PFSK-1 (cell line): ENCODE measurements at regions not wholly inside any gene's neighbourhood (a gene's known extent, or its start where the extent isn't known, plus 50 kb on each side); places are given as distances from the start of the nearest gene placed in this dataset.

Experiments used
- POLR2AphosphoS5 ChIP-seq: IDR thresholded peaks from 2 replicates; pipeline ENCODE4 v1.6.1; 2012; ENCODE audit warnings: low read depth, mild to moderate bottlenecking, control low read depth, low read length, moderate library complexity
- TF ChIP-seq, protein P1 (sequence below), 2 experiments: IDR thresholded peaks; 2 replicates each; pipeline versions ENCODE4 v1.6.1 to v1.8.0; 2011 to 2012; ENCODE audit warnings: low read depth in 2 of 2, low read length in 2 of 2, control low read depth in 1 of 2, inconsistent platforms in 1 of 2, mild to moderate bottlenecking in 1 of 2, moderate library complexity in 1 of 2; ENCODE audit not compliant: insufficient read depth in 1 of 2

DNA sequence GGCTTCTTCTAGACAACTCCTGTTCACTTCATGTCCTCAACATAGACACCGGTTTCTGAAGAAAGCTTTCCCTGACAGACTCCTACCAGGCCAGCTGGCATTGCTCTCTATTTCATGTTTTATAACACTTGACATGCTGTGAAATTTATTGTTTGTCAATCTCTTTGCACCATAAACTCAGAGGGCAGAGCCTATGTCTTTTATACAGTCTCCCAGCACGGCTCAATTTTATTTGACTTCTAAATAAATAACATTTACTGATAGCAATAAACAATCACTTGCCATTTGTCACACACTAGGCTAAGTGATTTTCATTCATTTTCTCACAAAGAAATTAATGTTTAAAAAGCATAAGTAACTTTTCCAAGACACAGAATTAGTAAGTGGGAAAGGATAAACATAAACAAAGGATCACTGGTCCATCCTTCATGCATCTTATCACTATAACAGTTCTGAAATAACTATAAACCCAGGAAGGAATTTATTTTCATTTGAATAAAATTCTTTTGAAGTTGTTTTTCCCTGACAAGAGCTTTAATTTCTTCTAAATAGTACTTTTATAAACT is 577.6 kb downstream of the TECRL start:
- TF ChIP-seq, protein P1, sequence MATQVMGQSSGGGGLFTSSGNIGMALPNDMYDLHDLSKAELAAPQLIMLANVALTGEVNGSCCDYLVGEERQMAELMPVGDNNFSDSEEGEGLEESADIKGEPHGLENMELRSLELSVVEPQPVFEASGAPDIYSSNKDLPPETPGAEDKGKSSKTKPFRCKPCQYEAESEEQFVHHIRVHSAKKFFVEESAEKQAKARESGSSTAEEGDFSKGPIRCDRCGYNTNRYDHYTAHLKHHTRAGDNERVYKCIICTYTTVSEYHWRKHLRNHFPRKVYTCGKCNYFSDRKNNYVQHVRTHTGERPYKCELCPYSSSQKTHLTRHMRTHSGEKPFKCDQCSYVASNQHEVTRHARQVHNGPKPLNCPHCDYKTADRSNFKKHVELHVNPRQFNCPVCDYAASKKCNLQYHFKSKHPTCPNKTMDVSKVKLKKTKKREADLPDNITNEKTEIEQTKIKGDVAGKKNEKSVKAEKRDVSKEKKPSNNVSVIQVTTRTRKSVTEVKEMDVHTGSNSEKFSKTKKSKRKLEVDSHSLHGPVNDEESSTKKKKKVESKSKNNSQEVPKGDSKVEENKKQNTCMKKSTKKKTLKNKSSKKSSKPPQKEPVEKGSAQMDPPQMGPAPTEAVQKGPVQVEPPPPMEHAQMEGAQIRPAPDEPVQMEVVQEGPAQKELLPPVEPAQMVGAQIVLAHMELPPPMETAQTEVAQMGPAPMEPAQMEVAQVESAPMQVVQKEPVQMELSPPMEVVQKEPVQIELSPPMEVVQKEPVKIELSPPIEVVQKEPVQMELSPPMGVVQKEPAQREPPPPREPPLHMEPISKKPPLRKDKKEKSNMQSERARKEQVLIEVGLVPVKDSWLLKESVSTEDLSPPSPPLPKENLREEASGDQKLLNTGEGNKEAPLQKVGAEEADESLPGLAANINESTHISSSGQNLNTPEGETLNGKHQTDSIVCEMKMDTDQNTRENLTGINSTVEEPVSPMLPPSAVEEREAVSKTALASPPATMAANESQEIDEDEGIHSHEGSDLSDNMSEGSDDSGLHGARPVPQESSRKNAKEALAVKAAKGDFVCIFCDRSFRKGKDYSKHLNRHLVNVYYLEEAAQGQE (IDR thresholded peaks at IDR 0.05; ENCODE audit: insufficient read depth in 1 of 2, low read depth in 2 of 2, low read length in 2 of 2) = no peak
- TF ChIP-seq POLR2AphosphoS5 = no peak
